Mesenchymal stem cell (in vitro differentiated cells and primary cell): ENCODE measurements at regions not wholly inside any gene's neighbourhood (a gene's known extent, or its start where the extent isn't known, plus 50 kb on each side); places are given as distances from the start of the nearest gene placed in this dataset.

Source experiments
- DNase-seq: peaks from one replicate; pipeline ENCODE4 v3.0.0-alpha.2; 2013
- H2AFZ ChIP-seq: one replicate; pipeline ENCODE4 v1.6.1; 2013; ENCODE audit warnings: low read depth, mild to moderate bottlenecking, control low read depth, inconsistent platforms, low read length, moderate library complexity
- H2AK5ac ChIP-seq: 2 replicates; pipeline ENCODE4 v1.6.1; 2013; ENCODE audit warnings: low read length, moderate library complexity, mild to moderate bottlenecking, inconsistent platforms; ENCODE audit not compliant: severe bottlenecking
- H2BK120ac ChIP-seq: one replicate; pipeline ENCODE4 v1.6.1; 2013; ENCODE audit warnings: low read depth, mild to moderate bottlenecking, inconsistent platforms, low read length, moderate library complexity
- H2BK12ac ChIP-seq, 2 experiments: one replicate each; pipeline ENCODE4 v1.6.1; 2013; ENCODE audit warnings: inconsistent platforms in 2 of 2, low read length in 2 of 2, mild to moderate bottlenecking in 2 of 2, moderate library complexity in 2 of 2, control low read depth in 1 of 2
- H2BK15ac ChIP-seq: one replicate; pipeline ENCODE4 v1.6.1; 2013; ENCODE audit warnings: mild to moderate bottlenecking, low read depth, inconsistent platforms; ENCODE audit not compliant: poor library complexity, severe bottlenecking
- H2BK5ac ChIP-seq: 2 replicates; pipeline ENCODE4 v1.6.1; 2013; ENCODE audit warnings: low read depth, mild to moderate bottlenecking, low read length, control low read depth, inconsistent platforms; ENCODE audit not compliant: poor library complexity, severe bottlenecking
- H3K14ac ChIP-seq, 2 experiments: one replicate each; pipeline ENCODE4 v1.6.1; 2013; ENCODE audit warnings: inconsistent platforms in 2 of 2, low read length in 2 of 2, control low read depth in 1 of 2, mild to moderate bottlenecking in 1 of 2, moderate library complexity in 1 of 2
- H3K18ac ChIP-seq, 2 experiments: one replicate each; pipeline ENCODE4 v1.6.1; 2013; ENCODE audit warnings: inconsistent platforms in 2 of 2, low read length in 2 of 2, control low read depth in 1 of 2, low read depth in 1 of 2, mild to moderate bottlenecking in 1 of 2
- H3K23ac ChIP-seq, 2 experiments: one replicate each; pipeline ENCODE4 v1.6.1; 2013; ENCODE audit warnings: inconsistent platforms in 2 of 2, low read length in 2 of 2, mild to moderate bottlenecking in 2 of 2, moderate library complexity in 2 of 2, control low read depth in 1 of 2
- H3K27ac ChIP-seq: 2 replicates; pipeline ENCODE4 v1.5.1; 2013; ENCODE audit warnings: mild to moderate bottlenecking, moderate library complexity, low read length, control low read depth, inconsistent platforms; ENCODE audit not compliant: poor library complexity, severe bottlenecking
- H3K27me3 ChIP-seq, 2 experiments: 2 replicates each; pipeline versions ENCODE4 v1.6.1 to v1.7.0; 2013; ENCODE audit warnings: low read length in 2 of 2, mild to moderate bottlenecking in 2 of 2, moderate library complexity in 2 of 2, control low read depth in 1 of 2, inconsistent platforms in 1 of 2; ENCODE audit not compliant: control insufficient read depth in 1 of 2, insufficient read depth in 1 of 2
- H3K36me3 ChIP-seq, 2 experiments: 2 replicates each; pipeline versions ENCODE4 v1.6.1 to v1.7.0; 2013; ENCODE audit warnings: low read length in 2 of 2, control low read depth in 1 of 2, inconsistent platforms in 1 of 2, low read depth in 1 of 2, mild to moderate bottlenecking in 1 of 2; ENCODE audit not compliant: insufficient read depth in 2 of 2, control insufficient read depth in 1 of 2
- H3K4ac ChIP-seq, 2 experiments: one replicate each; pipeline ENCODE4 v1.6.1; 2013; ENCODE audit warnings: inconsistent platforms in 2 of 2, low read length in 2 of 2, mild to moderate bottlenecking in 2 of 2, moderate library complexity in 2 of 2, control low read depth in 1 of 2, low read depth in 1 of 2
- H3K4me1 ChIP-seq: 2 replicates; pipeline ENCODE4 v1.6.1; 2013; ENCODE audit warnings: low read depth, low read length, control low read depth; ENCODE audit not compliant: control insufficient read depth, insufficient read depth
- H3K4me2 ChIP-seq: 2 replicates; pipeline ENCODE4 v1.6.1; 2013; ENCODE audit warnings: low read length, mild to moderate bottlenecking, inconsistent platforms; ENCODE audit not compliant: poor library complexity, severe bottlenecking
- H3K4me3 ChIP-seq, 2 experiments: 2 replicates each; pipeline versions ENCODE4 v1.5.1 to v1.7.0; 2013; ENCODE audit warnings: low read length in 2 of 2, mild to moderate bottlenecking in 2 of 2, control low read depth in 1 of 2, low read depth in 1 of 2; ENCODE audit not compliant: insufficient read depth in 1 of 2
- H3K79me1 ChIP-seq: replicated peaks from 2 replicates; pipeline ENCODE4 v1.6.1; 2013; ENCODE audit warnings: mild to moderate bottlenecking, control low read depth, low read length, inconsistent platforms; ENCODE audit not compliant: poor library complexity, severe bottlenecking
- H3K9ac ChIP-seq: 2 replicates; pipeline ENCODE4 v1.7.0; 2013; ENCODE audit warnings: mild to moderate bottlenecking, low read length, moderate library complexity
- H3K9me3 ChIP-seq: 2 replicates; pipeline ENCODE4 v1.7.0; 2013; ENCODE audit warnings: mild to moderate bottlenecking, low read length; ENCODE audit not compliant: control insufficient read depth
- H4K8ac ChIP-seq: one replicate; pipeline ENCODE4 v1.6.1; 2013; ENCODE audit warnings: inconsistent platforms, mild to moderate bottlenecking, low read length, moderate library complexity
- H4K91ac ChIP-seq: one replicate; pipeline ENCODE4 v1.6.1; 2013; ENCODE audit warnings: mild to moderate bottlenecking, low read length, inconsistent platforms
- WGBS: methylation state at CpG from one replicate; pipeline ENCODE4 v1.1.7; 2013; ENCODE audit warnings: mixed read lengths; 5-methylcytosine and 5-hydroxymethylcytosine counted together

DNA sequence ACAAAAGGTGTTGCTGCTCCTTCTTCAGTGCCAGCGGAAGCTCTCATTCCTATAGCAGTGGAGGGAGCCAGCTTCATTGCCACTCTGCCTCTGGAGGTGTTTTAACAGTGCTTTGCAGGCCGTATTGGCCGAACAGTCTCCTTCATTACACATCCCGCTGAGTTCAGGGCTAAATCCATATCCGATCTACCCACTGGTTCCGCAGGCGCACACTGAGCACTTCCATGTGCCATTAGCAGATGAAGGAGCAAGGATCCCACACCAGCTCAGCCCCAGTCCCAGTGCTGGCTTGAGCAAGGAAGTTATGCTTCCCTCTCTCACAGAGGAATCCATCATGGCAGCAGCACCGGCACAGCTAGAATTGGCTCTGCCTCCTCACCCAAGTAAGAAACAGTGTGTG is 121.2 kb upstream of the IRX2 start:
- no peak for DNase-seq
- Histone ChIP-seq H4K91ac (no peak overlapping the region), H3K14ac (no peak overlapping the region), H3K27ac (no peak overlapping the region), H2BK5ac (no peak overlapping the region), H3K18ac (no peak overlapping the region), H2AFZ (no peak overlapping the region), H2AK5ac (no peak overlapping the region), H3K27me3 (no peaks in the 10 kb centered on the region), H3K9ac (no peak overlapping the region), H3K9me3 (peaks cover 28% of the 10 kb centered on the region), H3K4ac (no peak overlapping the region), H3K23ac (no peak overlapping the region), H3K4me3 (no peak overlapping the region), H4K8ac (no peak overlapping the region), H3K4me1 (no peaks in the 10 kb centered on the region), H3K36me3 (no peaks in the 10 kb centered on the region), H3K79me1 (no peaks in the 10 kb centered on the region), H2BK12ac (no peak overlapping the region), H2BK120ac (no peak overlapping the region), H3K4me2 (no peak overlapping the region), H2BK15ac (no peak overlapping the region)
- WGBS = 82% methylated on average over 8 of the region's 8 CpGs

DNA sequence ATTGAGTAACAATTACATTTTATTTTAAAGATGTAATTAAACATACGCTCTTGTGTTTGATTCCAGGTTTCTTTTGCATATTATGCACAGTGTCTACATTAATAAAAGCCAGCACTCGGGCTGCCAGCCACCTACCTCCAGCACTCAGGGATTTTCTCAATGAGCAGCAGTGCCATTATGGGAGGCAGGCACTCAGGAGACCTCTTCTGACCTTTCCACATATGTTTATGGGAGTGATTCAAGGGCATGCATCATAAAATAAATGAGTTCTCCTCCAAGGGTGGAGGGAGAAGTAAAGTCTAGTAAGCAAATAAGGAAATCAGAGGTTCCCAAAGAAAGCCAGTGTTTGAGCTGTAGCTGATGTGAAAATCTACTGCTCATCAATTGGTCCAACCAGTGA is 119.8 kb upstream of the IRX2 start:
- Histone ChIP-seq H3K27me3 (no peaks in the 10 kb centered on the region), H2BK120ac (no peak overlapping the region), H3K79me1 (no peaks in the 10 kb centered on the region), H4K8ac (no peak overlapping the region), H2BK12ac (no peak overlapping the region), H2BK5ac (no peak overlapping the region), H2BK15ac (no peak overlapping the region), H3K14ac (no peak overlapping the region), H2AFZ (no peak overlapping the region), H3K4me3 (no peak overlapping the region), H3K27ac (no peak overlapping the region), H3K18ac (no peak overlapping the region), H3K4me2 (no peak overlapping the region), H4K91ac (no peak overlapping the region), H3K23ac (no peak overlapping the region), H3K9ac (no peak overlapping the region), H3K36me3 (no peaks in the 10 kb centered on the region), H3K9me3 (peaks cover 18% of the 10 kb centered on the region), H3K4me1 (no peaks in the 10 kb centered on the region), H2AK5ac (no peak overlapping the region), H3K4ac (no peak overlapping the region)
- WGBS = 61% methylated on average over 2 of the region's 2 CpGs
- DNase-seq = no peak

DNA sequence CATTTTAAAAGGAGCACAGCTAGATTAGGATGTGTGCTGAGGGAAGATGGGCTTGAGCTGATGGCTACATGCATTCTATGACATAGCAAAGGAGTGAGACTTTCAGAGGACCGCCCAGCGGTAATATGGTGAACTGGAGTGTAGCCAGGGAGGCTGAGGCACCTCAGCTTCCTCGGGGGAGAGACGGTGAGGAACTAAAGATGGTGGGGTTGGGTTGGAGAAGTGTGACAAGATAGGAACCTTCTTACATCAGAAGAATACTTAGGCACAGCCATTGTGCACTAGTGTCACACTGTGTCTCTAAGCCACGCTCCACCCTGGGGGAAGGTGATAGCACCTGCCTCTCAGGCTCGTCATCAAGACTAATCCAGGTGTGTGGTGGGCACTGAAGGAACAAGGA is 118.0 kb upstream of the IRX2 start:
- Histone ChIP-seq H3K14ac (no peak overlapping the region), H3K27ac (no peak overlapping the region), H3K4me1 (no peaks in the 10 kb centered on the region), H2AK5ac (no peak overlapping the region), H3K27me3 (no peaks in the 10 kb centered on the region), H3K9ac (no peak overlapping the region), H2BK12ac (no peak overlapping the region), H2BK120ac (no peak overlapping the region), H3K9me3 (peaks cover 10% of the 10 kb centered on the region), H3K4me3 (no peak overlapping the region), H2BK5ac (no peak overlapping the region), H3K79me1 (no peaks in the 10 kb centered on the region), H2BK15ac (no peak overlapping the region), H3K23ac (no peak overlapping the region), H3K4me2 (no peak overlapping the region), H3K18ac (no peak overlapping the region), H4K8ac (no peak overlapping the region), H4K91ac (no peak overlapping the region), H3K36me3 (no peaks in the 10 kb centered on the region), H3K4ac (no peak overlapping the region), H2AFZ (no peak overlapping the region)
- DNase-seq = no peak
- WGBS = 68% methylated on average over 5 of the region's 6 CpGs

DNA sequence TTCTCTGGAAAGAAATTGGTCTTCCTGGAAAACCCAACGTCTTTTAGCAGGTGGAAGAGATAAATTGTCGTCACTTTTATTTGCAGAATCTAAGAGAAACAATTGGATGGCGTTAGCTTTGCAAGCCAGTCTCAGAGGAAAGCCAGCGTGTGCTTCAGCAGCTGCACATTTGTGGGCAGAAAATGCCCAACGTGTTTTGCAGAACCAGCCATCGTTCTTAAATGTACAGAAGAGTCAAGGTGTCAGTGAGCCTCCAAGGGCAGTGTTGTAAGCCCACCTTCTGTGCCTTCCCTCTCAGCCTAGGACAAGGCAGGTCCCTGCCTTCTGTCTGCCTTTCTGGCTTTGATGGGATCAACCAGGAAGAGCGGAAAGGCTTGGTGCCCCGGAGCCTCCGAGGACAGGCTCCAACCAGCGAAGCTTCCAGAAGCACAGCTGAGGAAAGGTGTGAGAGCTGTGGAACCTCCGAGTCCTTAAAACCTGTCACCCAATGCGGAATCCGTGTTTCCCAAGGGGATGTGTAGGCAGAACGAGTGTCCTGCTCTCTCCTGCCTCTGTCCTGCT is 116.0 kb upstream of the IRX2 start:
- Histone ChIP-seq H3K9me3 (peaks cover 4% of the 10 kb centered on the region), H3K4me2 (no peak overlapping the region), H3K9ac (no peak overlapping the region), H2BK12ac (no peak overlapping the region), H3K14ac (no peak overlapping the region), H4K91ac (no peak overlapping the region), H3K4ac (no peak overlapping the region), H3K4me1 (no peaks in the 10 kb centered on the region), H2AFZ (no peak overlapping the region), H2BK5ac (no peak overlapping the region), H3K36me3 (no peaks in the 10 kb centered on the region), H3K27ac (no peak overlapping the region), H3K4me3 (no peak overlapping the region), H3K18ac (no peak overlapping the region), H2AK5ac (no peak overlapping the region), H3K23ac (no peak overlapping the region), H3K79me1 (no peaks in the 10 kb centered on the region), H4K8ac (no peak overlapping the region), H3K27me3 (no peaks in the 10 kb centered on the region), H2BK120ac (no peak overlapping the region), H2BK15ac (no peak overlapping the region)
- no peak for DNase-seq
- 84% methylated on average over 13 of the region's 14 CpGs for WGBS
